ENCODE measurements at regions not wholly inside any gene's neighbourhood (a gene's known extent, or its start where the extent isn't known, plus 50 kb on each side); places are given as distances from the start of the nearest gene placed in this dataset.

DNA sequence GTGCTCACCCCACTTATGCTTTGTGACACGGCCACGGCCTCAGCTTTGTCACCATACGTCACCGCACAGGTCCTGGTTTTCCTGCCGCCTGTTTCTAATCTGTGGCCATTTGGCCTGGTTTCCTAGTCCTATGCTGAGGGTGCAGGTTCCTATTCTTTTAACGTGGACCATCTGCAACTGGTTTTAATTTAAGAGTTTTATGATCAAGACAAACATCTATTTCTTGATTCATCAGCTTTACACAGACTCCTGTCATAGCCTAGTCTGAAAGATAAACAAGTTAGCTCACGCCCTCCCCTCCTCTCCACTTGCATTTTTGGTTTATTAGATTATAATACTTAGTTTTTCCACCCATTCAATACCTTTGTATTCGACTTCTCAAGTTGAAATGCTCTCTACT, 97.5 kb upstream of the RPS6KA2 start:
- DNase-seq (ENCODE audit: low read depth, low spot score), result no peak
- in situ Hi-C loops (cut with HindIII; ENCODE audit: low pct_unique_long_range_greater_than_20kb, low sequenced_read_pairs), result no loop called here

DNA sequence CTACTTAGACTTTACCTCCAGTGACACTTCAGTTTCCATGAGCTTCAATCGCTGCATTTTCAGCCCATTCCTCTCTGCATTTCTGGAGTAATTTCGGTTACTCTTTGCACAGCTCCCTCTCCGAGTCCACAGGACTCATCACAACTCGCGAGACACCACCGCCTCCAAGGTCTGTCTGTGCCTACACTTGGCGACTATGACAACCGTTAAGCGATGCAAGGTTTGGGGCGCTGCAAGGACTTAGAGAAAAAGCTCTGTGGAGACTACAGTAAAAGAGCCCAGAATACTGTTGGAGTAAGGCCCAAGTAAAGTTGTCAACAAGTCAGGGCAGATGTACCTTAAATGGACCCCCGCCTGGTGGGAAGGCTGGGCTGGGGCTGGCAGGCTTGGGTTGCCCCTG, 95.7 kb upstream of the RPS6KA2 start:
- DNase-seq (ENCODE audit: low read depth, low spot score), result no peak
- in situ Hi-C loops (cut with HindIII; ENCODE audit: low pct_unique_long_range_greater_than_20kb, low sequenced_read_pairs), result no loop called here

DNA sequence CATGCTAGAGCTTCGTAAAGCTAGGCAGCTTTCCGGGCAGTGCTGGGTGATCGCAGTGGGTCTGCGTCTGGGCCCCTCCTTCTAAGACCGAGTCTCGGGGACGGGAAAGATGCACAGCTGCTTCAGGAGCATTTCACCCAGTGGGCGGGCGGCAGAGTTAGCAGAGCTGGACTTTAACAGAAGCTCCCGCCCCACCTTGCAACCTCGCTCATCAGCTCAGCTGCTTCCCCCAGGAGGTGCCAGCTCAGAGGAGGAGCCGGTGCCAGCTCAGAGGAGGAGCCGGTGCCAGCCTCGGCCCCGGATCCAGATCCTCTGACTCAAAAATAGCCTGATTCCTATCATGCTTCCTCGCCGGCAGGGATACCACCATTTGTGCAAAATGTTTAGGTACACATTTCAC, 94.5 kb upstream of the RPS6KA2 start:
- in situ Hi-C loops (cut with HindIII; ENCODE audit: low pct_unique_long_range_greater_than_20kb, low sequenced_read_pairs), result no loop called here
- no peak for DNase-seq (ENCODE audit: low read depth, low spot score)

DNA sequence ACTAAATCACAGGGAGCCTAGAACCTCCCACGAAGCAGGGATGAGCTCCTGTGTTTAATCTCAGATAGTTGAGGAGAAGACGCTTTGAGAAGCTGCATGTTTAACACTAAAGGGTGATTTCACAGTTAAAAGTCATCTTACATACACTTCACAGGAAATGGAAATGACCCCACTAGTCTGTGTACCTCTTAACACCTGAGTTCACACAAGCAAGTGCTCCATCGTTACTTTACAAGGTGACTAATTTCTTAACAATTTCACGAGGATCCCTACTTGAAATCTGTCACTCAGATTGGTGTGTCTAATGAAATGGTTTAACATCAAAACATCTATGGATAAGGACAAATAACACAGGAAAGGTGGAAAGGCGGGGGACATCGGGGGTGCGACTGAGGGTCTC, 93.8 kb upstream of the RPS6KA2 start:
- in situ Hi-C loops (cut with HindIII; ENCODE audit: low pct_unique_long_range_greater_than_20kb, low sequenced_read_pairs), result no loop called here
- DNase-seq (ENCODE audit: low read depth, low spot score), result no peak

DNA sequence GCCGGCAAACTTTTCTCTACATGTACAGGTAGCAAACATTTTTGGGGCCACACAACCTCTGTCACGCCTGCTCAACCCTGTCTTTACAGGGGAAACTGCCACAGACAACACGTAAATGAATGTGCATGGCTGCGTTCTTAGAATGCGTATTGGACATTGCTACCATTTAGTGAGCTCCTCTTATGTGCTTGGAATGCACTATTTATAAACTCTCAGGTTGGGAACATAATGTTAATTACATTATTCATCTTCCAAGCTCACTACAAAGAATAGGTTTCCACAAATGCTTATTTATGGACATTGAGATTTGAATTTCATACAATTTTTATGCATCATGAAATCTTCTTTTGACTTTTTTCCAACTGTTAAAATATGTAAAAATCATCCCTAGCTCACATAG, 92.0 kb upstream of the RPS6KA2 start:
- in situ Hi-C loops (cut with HindIII; ENCODE audit: low pct_unique_long_range_greater_than_20kb, low sequenced_read_pairs), result no loop called here
- DNase-seq (ENCODE audit: low read depth, low spot score), result no peak

DNA sequence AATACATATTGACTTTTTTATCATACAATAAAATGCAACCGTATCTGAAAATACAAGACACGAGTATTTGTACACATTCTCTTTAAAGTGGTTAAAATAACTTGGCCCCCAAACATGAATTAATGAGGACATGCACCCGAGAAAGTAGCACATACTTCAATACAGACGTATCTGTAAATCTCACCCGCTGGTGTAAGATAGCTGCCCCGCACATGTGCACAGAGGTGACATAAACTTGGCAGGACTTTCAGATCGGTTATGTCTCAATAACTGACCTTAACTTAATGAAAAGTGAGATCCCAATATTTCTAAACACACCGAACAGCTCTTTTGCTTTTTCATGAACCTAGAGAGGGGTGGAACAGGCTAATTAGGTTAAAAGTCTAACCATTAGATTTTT, 91.5 kb upstream of the RPS6KA2 start:
- in situ Hi-C loops (cut with HindIII; ENCODE audit: low pct_unique_long_range_greater_than_20kb, low sequenced_read_pairs), result no loop called here
- DNase-seq (ENCODE audit: low read depth, low spot score), result no peak

DNA sequence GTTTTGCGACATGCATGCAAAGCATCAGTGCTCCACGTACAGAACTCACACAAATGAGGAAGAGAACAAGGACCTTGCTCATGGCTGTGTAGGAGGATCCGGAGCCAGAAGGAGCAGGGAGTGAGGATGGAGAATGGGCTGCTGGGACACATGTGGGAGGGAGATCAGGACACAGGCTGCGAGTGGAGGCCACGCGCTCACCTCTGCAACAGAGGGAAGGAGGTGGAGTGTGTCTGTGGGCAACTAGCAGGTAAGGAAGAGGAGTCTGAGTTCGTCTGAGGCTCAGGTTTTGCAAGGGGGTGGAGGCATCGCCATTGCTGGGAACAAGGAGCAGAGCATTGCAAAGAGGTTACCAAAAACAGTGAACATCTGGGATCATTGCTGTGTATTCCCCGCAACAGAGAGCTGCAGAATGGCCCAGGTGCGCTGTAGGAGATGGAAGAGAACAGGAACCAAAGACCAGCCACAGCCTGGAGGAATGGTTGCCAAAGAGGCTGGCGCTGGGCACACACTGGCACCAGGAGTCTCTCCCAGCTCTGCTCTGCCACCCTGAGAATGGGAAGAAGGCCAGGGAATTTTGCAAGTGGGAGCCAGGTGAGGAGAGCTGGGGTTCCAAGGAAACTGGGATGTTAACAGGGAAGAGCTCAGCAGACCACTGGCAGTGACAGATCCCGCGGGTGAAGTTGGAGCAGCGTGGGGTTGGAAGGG, 90.0 kb upstream of the RPS6KA2 start:
- in situ Hi-C loops (cut with HindIII; ENCODE audit: low pct_unique_long_range_greater_than_20kb, low sequenced_read_pairs), result no loop called here
- no peak for DNase-seq (ENCODE audit: low read depth, low spot score)

DNA sequence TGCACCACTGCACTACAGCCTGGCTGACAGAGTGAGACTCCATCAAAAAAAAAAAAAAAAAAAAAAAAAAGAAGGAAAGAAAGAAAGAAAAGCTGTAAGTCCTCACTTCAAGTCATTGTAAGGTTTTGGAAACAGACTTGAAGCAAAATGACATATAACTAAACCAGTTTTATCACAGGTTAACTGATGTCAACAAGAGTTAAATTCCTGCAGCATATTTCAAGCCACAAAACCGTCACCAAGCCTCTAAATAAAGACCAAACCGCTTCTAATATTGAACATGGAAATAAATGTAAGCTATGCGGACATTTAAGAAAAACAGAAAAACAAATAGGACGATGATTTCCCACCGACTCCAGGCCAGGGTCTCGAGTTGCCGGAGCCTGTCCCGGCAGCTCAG, 88.9 kb upstream of the RPS6KA2 start:
- no peak for DNase-seq (ENCODE audit: low read depth, low spot score)
- in situ Hi-C loops (cut with HindIII; ENCODE audit: low pct_unique_long_range_greater_than_20kb, low sequenced_read_pairs), result no loop called here

DNA sequence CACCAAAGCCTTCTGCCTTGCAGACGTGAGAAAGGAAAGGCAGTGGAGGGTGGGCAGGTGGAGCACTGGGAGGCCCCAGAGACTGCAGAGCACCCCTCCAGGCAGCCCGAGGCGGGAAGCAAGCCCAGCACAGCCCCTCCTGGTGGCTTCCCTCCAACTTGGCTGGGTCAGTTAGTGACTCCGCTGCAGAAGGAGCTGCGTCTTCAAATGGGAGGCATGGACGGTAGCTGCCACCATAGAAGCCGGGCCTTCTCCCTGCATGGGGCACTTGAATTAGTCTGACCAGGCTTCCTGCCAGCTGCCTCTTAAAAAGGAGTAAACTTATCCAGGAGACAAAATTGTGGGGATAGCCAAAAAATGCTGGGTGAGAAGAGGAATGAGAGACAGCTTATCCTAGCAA, 88.0 kb upstream of the RPS6KA2 start:
- in situ Hi-C loops (cut with HindIII; ENCODE audit: low pct_unique_long_range_greater_than_20kb, low sequenced_read_pairs), result no loop called here
- no peak for DNase-seq (ENCODE audit: low read depth, low spot score)

DNA sequence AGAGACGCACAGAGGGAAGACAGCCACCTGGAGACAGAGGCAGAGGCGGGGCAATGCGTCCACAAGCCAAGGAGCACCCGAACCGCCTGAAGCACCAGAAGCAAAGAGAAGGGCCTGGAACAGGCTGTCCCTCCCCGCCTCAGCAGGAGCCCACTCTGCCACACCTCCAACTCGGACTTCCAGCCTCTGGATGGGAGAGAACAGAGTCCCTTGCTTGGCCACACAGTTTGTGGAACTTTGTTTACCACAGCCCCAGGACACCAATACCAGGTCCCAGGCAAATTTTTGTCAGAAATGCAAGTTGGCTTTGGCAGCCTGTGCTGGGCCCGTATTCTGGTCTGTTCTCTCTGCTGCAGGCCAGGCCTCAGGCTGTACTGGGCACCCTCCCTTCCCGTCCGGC, 87.5 kb upstream of the RPS6KA2 start:
- no peak for DNase-seq (ENCODE audit: low read depth, low spot score)
- in situ Hi-C loops (cut with HindIII; ENCODE audit: low pct_unique_long_range_greater_than_20kb, low sequenced_read_pairs), result no loop called here

DNA sequence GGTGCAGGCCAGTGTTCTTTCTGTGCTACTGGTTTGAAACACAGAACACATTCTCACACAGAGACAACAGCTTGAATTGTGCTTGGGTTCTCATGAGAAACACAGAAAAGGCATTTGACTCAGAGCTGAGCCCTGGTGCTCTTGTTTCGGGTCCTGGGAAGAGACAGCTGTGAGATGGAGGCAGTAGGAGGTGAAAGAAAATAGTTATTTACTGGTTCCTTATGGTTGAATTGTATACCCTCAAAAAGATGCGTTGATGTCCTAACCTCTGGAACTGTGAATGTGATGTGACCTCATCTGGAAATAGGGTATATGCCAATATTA, 87.1 kb upstream of the RPS6KA2 start:
- in situ Hi-C loops (cut with HindIII; ENCODE audit: low pct_unique_long_range_greater_than_20kb, low sequenced_read_pairs), result no loop called here
- no peak for DNase-seq (ENCODE audit: low read depth, low spot score)

DNA sequence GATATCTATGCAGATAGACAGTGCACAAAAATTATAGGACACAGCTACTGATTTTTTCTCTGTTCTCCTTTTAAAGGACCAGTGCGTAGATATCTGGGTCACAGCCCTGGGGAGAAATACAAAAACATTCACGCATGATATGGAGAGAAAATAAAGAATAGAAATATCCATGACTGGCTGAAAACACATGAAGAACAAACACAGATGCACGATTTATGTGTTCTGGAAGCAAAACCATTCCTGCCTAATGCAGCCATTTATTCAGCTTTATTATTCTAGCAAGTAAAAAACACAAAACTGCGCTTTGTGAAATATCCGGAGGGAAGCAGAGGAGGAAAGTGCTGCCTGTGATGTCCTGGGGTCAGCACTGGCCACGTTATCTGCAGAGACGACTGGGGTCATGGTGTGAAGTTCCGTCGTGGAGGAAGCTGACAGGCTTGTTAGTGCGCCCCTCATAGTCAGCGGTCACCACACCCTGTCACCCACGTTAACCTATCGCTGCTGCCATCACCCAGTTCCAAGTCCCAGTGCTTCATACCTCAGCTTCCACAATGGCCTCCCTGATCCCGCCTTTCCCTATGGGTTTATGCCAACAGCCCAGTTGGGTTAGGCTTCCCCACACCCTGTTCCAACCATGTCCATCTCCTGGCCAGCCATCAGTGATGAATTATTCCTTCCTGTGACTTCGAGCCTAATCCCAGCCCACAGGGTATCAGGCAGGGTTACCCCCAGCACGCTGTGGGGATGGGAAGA, 86.6 kb upstream of the RPS6KA2 start:
- no peak for DNase-seq (ENCODE audit: low read depth, low spot score)
- in situ Hi-C loops (cut with HindIII; ENCODE audit: low pct_unique_long_range_greater_than_20kb, low sequenced_read_pairs), result no loop called here

DNA sequence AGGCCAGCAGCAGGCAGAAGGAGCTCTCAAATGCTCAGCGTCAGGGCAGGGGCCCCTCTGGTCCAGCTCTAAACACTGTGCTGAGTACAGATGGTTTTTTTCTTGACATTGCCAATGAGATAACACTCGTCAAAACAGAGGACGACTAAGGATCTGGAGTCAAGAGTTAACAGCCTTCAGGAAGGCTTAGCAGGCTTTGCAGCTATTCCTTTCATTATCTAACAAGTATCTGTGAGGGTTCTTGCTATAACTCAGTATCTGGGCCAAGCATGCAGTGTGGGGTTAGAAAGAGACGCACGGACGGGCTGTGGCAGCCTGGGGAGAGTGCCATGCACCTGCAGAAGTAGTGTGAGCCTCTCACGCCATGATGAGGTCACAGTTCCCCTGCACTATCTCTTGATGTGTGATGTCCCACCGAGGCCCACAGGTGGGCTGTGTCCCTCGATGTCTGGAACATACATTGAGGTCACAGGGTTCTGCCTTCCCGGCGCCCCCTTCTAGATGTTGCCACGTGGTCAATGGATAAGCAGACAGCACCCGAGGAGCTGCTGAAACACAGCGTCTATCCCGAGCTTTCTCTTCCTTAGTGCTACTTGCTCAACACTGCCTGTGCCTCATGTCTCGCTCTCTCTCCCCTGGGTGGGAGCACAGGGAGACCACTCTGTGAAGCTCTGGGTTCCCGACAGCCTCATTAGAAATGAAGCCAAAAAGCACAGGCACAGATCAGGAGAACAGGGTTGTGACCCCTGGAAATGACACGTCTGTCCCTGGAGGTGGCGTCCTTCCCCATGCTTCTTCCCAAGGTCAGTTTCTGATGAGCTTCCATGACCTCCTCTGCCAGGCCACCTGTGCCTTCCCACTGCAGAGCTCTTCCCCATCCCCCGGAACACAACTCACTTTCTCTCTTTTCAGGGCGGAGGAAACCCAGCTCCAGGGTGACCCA, 85.5 kb upstream of the RPS6KA2 start:
- in situ Hi-C loops (cut with HindIII; ENCODE audit: low pct_unique_long_range_greater_than_20kb, low sequenced_read_pairs), result no loop called here
- no peak for DNase-seq (ENCODE audit: low read depth, low spot score)

DNA sequence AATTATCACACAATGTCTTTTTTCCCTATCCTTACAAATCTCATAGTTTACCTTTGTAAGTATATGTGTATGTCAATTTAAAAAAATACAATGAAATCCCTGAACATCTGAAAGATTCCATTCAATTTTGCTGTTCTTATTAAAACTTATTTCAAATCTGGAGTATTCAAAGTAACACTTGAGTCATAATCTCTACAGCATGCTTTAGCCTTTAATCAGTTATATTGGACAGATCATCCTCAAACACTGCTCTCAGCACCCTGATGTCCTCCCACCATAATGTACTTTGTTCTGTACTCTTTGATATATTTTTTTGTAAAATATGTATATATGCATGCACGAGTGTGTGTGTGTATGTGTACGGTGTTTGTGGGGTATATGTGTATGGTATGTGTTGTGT, 83.0 kb upstream of the RPS6KA2 start:
- in situ Hi-C loops (cut with HindIII; ENCODE audit: low pct_unique_long_range_greater_than_20kb, low sequenced_read_pairs), result no loop called here
- no peak for DNase-seq (ENCODE audit: low read depth, low spot score)

DNA sequence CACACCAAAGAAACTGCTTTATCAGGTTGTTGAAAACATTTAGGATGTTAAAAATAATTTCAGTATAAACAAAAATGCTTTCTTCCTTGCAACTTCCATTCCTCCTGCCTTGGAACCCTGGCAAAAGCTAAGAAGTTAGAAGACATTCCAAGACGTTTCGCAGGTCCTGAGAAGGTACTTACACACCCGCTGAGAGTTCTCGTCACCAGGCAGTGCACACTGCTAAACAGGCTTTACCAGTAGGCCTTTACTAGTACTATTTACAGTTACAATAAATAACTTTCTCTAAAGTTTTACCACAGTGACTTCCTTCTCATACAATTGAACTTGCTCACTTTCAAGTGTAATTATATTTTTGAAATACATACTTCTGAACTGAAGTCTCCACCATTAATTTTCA, 81.4 kb upstream of the RPS6KA2 start:
- in situ Hi-C loops (cut with HindIII; ENCODE audit: low pct_unique_long_range_greater_than_20kb, low sequenced_read_pairs), result no loop called here
- no peak for DNase-seq (ENCODE audit: low read depth, low spot score)

DNA sequence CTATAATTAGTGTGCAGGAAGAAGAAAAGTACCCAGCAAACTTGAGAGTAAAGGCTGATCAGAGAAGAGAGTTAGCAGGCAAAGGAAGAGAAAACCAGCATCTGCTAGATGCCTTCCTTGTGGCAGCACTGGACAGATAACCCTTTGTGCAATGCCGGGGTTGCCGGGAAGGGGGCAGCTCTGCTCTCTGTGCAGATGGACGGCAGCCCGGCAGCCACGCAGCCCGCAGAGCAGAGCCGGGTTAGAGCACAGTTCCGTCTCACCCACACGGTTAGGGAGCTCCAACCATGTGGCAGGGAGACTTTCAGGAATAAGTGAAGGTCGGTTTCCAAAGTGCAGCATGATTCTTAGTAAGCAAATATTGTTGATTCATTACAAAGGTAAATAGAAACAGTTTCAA, 80.0 kb upstream of the RPS6KA2 start:
- peak; percentile 60 for DNase-seq (ENCODE audit: low read depth, low spot score)
- in situ Hi-C loops (cut with HindIII; ENCODE audit: low pct_unique_long_range_greater_than_20kb, low sequenced_read_pairs), result no loop called here

DNA sequence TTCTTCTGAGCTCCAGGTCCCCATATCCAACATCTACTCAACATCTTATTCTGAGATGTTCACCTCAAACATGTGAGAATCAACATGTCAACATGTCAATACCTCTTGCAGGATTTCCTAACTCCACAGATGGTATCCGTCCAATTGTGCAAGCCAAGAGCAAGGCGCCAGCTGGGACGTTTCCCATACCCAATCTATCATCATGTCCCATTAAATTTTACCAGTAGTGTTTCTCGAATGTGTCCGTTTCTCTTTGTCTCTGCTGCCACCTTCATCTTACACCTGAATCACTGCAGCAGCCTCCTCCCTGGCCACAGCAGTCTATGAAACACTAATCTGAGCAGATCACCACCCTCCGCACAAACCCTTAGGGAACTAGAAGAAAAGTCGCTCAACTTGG, 78.0 kb upstream of the RPS6KA2 start:
- in situ Hi-C loops (cut with HindIII; ENCODE audit: low pct_unique_long_range_greater_than_20kb, low sequenced_read_pairs), result no loop called here
- no peak for DNase-seq (ENCODE audit: low read depth, low spot score)

DNA sequence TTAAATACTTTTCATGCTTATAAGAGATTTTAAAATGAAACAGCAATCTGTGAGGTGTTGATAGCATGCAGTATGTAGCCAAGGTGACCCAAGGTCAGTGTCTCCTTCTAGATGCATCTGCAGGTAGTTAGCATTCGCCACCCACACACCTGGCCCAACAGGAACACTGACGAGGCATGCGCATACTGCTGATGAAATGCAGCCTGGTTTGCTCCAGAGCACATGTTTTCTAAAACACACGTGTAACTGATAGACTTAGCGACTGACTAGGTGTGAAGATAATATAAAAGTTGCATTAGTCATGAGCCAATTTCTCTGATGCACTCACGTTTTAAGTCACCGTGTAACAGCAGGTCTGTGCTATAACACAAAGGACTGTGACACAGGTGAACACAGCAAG, 77.1 kb upstream of the RPS6KA2 start:
- in situ Hi-C loops (cut with HindIII; ENCODE audit: low pct_unique_long_range_greater_than_20kb, low sequenced_read_pairs), result no loop called here
- DNase-seq (ENCODE audit: low read depth, low spot score), result no peak

Measured in SK-MEL-5 (cell line).